PC-9 (cell line): ENCODE measurements at regions not wholly inside any gene's neighbourhood (a gene's known extent, or its start where the extent isn't known, plus 50 kb on each side); places are given as distances from the start of the nearest gene placed in this dataset.

Experiments
- CTCF ChIP-seq: fragments of 200-600 bp; sonication (generic); conservative IDR thresholded peaks from 2 replicates; pipeline ENCODE4 v1.6.1; 2017; ENCODE audit warnings: mixed run types, antibody characterized with exemption, mild to moderate bottlenecking, moderate library complexity
- EZH2 ChIP-seq: fragments of 200-600 bp; sonication (generic); IDR thresholded peaks from 2 replicates; pipeline ENCODE4 v1.8.0; 2017; ENCODE audit warnings: antibody characterized with exemption, low read depth

GRCh38 chr16:64004116-64004515, 1117.7 kb downstream of the CDH11 start:
- TF ChIP-seq EZH2 (no peak), CTCF (no peak)
